Muscle of back (tissue), 3 donors: ENCODE measurements at regions not wholly inside any gene's neighbourhood (a gene's known extent, or its start where the extent isn't known, plus 50 kb on each side); places are given as distances from the start of the nearest gene placed in this dataset.
"Not testable (repeated sequence)": the region's sequence is repeated elsewhere in the genome, so short reads cannot be mapped to it uniquely, and the experiment has no call there.

Source experiments
- DNase-seq, 3 donors: peaks; one replicate each; pipeline versions ENCODE4 v3.0.0 to v3.0.0-alpha.2; 2013

- DNase-seq, result no peak
Measured at GRCh38 chr2:66317268-66317890, 117.5 kb upstream of the MEIS1 start.

GRCh38 chr2:66306483-66306882, 128.4 kb upstream of the MEIS1 start:
- DNase-seq, result peak in 1 of 3 donors; percentile 49

- peak; percentile 83 to 95 (median 89) for DNase-seq
Measured at GRCh38 chr2:66305718-66306117, 129.2 kb upstream of the MEIS1 start.

GRCh38 chr2:66303471-66303870, 131.5 kb upstream of the MEIS1 start:
- DNase-seq, result no peak

GRCh38 chr2:66301767-66302140, 133.2 kb upstream of the MEIS1 start:
- DNase-seq, result no peak

GRCh38 chr2:66301022-66301766, 133.7 kb upstream of the MEIS1 start:
- DNase-seq, result peak; percentile 71 to 91 (median 83)

GRCh38 chr2:66283787-66284186, 151.1 kb upstream of the MEIS1 start:
- no peak for DNase-seq

GRCh38 chr2:66281980-66282379, 152.9 kb upstream of the MEIS1 start:
- DNase-seq, result no peak

- no peak for DNase-seq
Measured at GRCh38 chr2:66279024-66279423, 155.9 kb upstream of the MEIS1 start.

- DNase-seq, result no peak
Measured at GRCh38 chr2:66275984-66276383, 158.9 kb upstream of the MEIS1 start.

- peak; percentile 4 to 55 (median 12) for DNase-seq
Measured at GRCh38 chr2:66273933-66274490, 160.9 kb upstream of the MEIS1 start.

- no peak for DNase-seq
Measured at GRCh38 chr2:66272751-66273150, 162.2 kb upstream of the MEIS1 start.

- no peak for DNase-seq
Measured at GRCh38 chr2:66271777-66272176, 163.1 kb upstream of the MEIS1 start.

GRCh38 chr2:66270247-66270646, 164.7 kb upstream of the MEIS1 start:
- no peak for DNase-seq

GRCh38 chr2:66269166-66269565, 165.8 kb upstream of the MEIS1 start:
- no peak for DNase-seq

- DNase-seq, result no peak
Measured at GRCh38 chr2:66268756-66269155, 166.2 kb upstream of the MEIS1 start.

- DNase-seq, result no peak
Measured at GRCh38 chr2:66264354-66264753, 170.6 kb upstream of the MEIS1 start.

GRCh38 chr2:66255867-66256266, 179.1 kb upstream of the MEIS1 start:
- no peak for DNase-seq

GRCh38 chr2:66255136-66255535, 179.8 kb upstream of the MEIS1 start:
- DNase-seq, result no peak

- DNase-seq, result no peak
Measured at GRCh38 chr2:66253066-66253465, 181.9 kb upstream of the MEIS1 start.

- DNase-seq, result no peak
Measured at GRCh38 chr2:66252109-66252508, 182.8 kb upstream of the MEIS1 start.

GRCh38 chr2:66251573-66251972, 183.4 kb upstream of the MEIS1 start:
- peak in 1 of 3 donors; percentile 65 for DNase-seq

- DNase-seq, result not testable (repeated sequence)
Measured at GRCh38 chr2:66249089-66249488, 185.8 kb upstream of the MEIS1 start.
